ENCODE measurements at regions not wholly inside any gene's neighbourhood (a gene's known extent, or its start where the extent isn't known, plus 50 kb on each side); places are given as distances from the start of the nearest gene placed in this dataset.

DNA sequence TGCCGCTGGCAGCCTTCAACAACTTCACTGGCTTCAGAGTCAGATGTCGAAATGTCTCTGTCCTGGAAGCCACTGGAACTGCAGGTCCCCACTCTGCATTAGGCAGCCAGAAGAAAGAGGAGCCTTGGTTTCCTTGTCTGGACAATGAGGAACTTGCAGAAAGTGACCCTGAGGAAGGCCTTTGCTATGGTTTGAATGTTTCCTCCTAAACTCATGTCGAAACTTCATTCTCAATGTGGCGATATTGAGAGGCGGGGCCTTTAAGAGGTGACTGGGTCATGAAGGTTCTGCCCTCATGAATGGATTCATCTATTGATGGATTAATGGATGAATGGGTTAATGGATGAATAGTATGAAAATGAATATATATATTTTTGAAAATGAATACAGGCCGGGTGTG is 61.6 kb upstream of the GPR26 start:
- Histone ChIP-seq H3K27me3 (ENCODE audit: insufficient read depth, poor library complexity, severe bottlenecking) (no peaks in the 10 kb centered on the region), H3K4me3 (replicated peaks; ENCODE audit: insufficient read depth, low read length) (no peak overlapping the region), H3K27ac (replicated peaks) (no peak overlapping the region)
- no peak for TF ChIP-seq POLR2AphosphoS5 (IDR thresholded peaks at IDR 0.05; ENCODE audit: low read depth)
- no peak for TF ChIP-seq GABPA (IDR thresholded peaks at IDR 0.05; ENCODE audit: low read depth)
- TF ChIP-seq, protein P1, sequence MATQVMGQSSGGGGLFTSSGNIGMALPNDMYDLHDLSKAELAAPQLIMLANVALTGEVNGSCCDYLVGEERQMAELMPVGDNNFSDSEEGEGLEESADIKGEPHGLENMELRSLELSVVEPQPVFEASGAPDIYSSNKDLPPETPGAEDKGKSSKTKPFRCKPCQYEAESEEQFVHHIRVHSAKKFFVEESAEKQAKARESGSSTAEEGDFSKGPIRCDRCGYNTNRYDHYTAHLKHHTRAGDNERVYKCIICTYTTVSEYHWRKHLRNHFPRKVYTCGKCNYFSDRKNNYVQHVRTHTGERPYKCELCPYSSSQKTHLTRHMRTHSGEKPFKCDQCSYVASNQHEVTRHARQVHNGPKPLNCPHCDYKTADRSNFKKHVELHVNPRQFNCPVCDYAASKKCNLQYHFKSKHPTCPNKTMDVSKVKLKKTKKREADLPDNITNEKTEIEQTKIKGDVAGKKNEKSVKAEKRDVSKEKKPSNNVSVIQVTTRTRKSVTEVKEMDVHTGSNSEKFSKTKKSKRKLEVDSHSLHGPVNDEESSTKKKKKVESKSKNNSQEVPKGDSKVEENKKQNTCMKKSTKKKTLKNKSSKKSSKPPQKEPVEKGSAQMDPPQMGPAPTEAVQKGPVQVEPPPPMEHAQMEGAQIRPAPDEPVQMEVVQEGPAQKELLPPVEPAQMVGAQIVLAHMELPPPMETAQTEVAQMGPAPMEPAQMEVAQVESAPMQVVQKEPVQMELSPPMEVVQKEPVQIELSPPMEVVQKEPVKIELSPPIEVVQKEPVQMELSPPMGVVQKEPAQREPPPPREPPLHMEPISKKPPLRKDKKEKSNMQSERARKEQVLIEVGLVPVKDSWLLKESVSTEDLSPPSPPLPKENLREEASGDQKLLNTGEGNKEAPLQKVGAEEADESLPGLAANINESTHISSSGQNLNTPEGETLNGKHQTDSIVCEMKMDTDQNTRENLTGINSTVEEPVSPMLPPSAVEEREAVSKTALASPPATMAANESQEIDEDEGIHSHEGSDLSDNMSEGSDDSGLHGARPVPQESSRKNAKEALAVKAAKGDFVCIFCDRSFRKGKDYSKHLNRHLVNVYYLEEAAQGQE (IDR thresholded peaks at IDR 0.05; ENCODE audit: insufficient replicate concordance, low read depth) = no peak
- TF ChIP-seq SPI1 (IDR thresholded peaks at IDR 0.05; ENCODE audit: borderline replicate concordance, low read depth) = no peak
- no peak for DNase-seq (ENCODE audit: low read depth in 1 of 2, low spot score in 1 of 2)

DNA sequence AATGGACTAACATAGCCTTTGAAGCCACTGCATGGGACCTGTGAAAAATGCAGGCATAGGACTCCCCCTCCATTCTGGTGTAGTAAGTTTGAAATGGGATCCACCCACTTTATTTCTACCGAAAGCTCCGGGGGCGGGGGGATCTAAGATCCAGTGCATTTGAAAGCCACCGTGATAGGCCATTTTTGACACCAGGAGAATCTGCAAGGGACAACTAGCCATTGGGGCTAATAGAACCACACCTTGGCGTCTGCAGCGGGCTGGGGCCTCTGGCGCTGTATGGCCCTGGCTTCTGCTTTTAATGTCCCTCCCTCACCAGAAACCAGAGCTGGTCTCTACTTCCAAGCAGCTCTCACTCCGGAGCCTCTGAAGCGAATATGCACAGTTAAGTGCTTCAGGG is 60.1 kb upstream of the GPR26 start:
- Histone ChIP-seq H3K27me3 (ENCODE audit: insufficient read depth, poor library complexity, severe bottlenecking) (no peaks in the 10 kb centered on the region), H3K4me3 (replicated peaks; ENCODE audit: insufficient read depth, low read length) (no peak overlapping the region), H3K27ac (replicated peaks) (no peak overlapping the region)
- TF ChIP-seq GABPA (IDR thresholded peaks at IDR 0.05; ENCODE audit: low read depth) (no peak), SPI1 (IDR thresholded peaks at IDR 0.05; ENCODE audit: borderline replicate concordance, low read depth) (no peak), POLR2AphosphoS5 (IDR thresholded peaks at IDR 0.05; ENCODE audit: low read depth) (no peak)
- TF ChIP-seq, protein P1 (IDR thresholded peaks at IDR 0.05; ENCODE audit: insufficient replicate concordance, low read depth) = no peak
- TF ChIP-seq, protein P2, sequence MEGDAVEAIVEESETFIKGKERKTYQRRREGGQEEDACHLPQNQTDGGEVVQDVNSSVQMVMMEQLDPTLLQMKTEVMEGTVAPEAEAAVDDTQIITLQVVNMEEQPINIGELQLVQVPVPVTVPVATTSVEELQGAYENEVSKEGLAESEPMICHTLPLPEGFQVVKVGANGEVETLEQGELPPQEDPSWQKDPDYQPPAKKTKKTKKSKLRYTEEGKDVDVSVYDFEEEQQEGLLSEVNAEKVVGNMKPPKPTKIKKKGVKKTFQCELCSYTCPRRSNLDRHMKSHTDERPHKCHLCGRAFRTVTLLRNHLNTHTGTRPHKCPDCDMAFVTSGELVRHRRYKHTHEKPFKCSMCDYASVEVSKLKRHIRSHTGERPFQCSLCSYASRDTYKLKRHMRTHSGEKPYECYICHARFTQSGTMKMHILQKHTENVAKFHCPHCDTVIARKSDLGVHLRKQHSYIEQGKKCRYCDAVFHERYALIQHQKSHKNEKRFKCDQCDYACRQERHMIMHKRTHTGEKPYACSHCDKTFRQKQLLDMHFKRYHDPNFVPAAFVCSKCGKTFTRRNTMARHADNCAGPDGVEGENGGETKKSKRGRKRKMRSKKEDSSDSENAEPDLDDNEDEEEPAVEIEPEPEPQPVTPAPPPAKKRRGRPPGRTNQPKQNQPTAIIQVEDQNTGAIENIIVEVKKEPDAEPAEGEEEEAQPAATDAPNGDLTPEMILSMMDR (IDR thresholded peaks at IDR 0.05; ENCODE audit: insufficient read depth, low read length) = no peak
- no peak for DNase-seq (ENCODE audit: low read depth in 1 of 2, low spot score in 1 of 2)

DNA sequence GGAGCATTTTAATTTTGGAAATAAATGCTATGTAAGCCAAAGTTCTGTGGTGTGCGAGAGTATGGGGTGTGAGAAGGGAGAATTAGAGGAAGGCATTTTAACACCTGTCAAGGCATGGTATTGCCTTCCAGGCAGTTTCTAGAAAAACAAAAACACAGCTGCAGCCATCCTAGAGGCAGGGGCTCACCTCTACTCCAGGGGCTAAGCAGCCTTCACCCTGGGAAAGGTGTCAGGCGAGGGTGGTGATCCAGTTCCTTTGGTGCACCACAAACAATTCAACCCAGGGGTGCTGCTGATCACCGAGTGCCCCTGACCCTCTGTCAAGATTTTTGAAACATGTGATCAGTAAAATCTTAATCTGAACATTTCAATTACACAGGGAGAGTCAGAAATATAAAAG is 59.2 kb upstream of the GPR26 start:
- Histone ChIP-seq H3K27ac (replicated peaks) (no peak overlapping the region), H3K27me3 (ENCODE audit: insufficient read depth, poor library complexity, severe bottlenecking) (no peaks in the 10 kb centered on the region), H3K4me3 (replicated peaks; ENCODE audit: insufficient read depth, low read length) (no peak overlapping the region)
- TF ChIP-seq GABPA (IDR thresholded peaks at IDR 0.05; ENCODE audit: low read depth) = no peak
- TF ChIP-seq, protein P2 (IDR thresholded peaks at IDR 0.05; ENCODE audit: insufficient read depth, low read length) = no peak
- TF ChIP-seq POLR2AphosphoS5 (IDR thresholded peaks at IDR 0.05; ENCODE audit: low read depth) = no peak
- TF ChIP-seq, protein P1 (IDR thresholded peaks at IDR 0.05; ENCODE audit: insufficient replicate concordance, low read depth) = no peak
- TF ChIP-seq SPI1 (IDR thresholded peaks at IDR 0.05; ENCODE audit: borderline replicate concordance, low read depth) = no peak
- no peak for DNase-seq (ENCODE audit: low read depth in 1 of 2, low spot score in 1 of 2)
